HG02870 (cell line): ENCODE measurements at regions not wholly inside any gene's neighbourhood (a gene's known extent, or its start where the extent isn't known, plus 50 kb on each side); places are given as distances from the start of the nearest gene placed in this dataset.

Experiments
- ATAC-seq: cut with Tn5 transposase; IDR thresholded peaks from one replicate; pipeline ENCODE4 v1.9.1; 2021; ENCODE audit warnings: mild to moderate bottlenecking, moderate library complexity; ENCODE audit not compliant: unreplicated experiment

GRCh38 chr20:6265204-6265904 is 142.5 kb upstream of the FERMT1 start:
- no peak for ATAC-seq

- ATAC-seq = no peak
These were observed 130.6 kb upstream of the FERMT1 start for GRCh38 chr20:6253396-6253795.

DNA sequence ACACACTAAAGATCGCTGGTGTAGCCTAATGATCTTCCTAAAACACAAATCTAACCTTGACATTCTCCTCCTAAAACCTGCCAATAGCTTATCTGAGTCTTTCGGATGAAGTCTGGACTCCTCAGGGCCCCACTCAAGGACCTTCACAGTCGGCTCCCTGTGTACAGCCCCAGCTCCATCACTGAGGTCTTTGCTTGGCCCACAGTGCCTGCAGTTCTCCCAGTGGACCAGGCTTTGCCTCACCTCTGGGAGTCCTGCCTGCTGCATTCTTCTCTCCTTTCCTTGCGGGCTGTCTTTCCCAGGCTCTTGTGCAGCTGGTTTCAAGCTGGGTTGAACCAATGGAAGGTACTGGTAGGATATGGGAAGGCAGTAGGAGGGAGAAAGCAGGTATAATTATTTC is 122.6 kb upstream of the FERMT1 start:
- ATAC-seq = no peak

DNA sequence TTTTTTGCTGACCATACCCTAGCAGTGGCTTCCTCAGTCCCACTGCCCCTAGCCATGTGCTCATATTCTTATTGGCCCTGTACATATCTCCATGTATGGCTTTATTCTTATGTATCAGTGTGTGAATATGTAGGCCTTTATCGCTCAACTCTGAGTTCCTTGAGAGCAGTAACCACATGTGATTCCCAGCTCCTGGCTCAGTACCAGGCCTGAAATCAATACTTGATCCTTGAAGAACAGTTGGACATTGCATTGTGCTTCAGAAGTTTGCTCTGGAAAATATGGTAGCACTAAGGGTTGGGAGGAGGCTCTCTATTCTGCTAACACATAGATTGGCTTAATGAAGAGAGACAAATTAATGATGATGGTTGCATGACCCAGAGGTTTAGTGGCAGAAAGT is 118.8 kb upstream of the FERMT1 start:
- ATAC-seq = no peak

- no peak for ATAC-seq
These were observed 117.2 kb upstream of the FERMT1 start for GRCh38 chr20:6240059-6240458.

- ATAC-seq = no peak
These were observed 115.6 kb upstream of the FERMT1 start for GRCh38 chr20:6238421-6238820.

- no peak for ATAC-seq
These were observed 112.7 kb upstream of the FERMT1 start for GRCh38 chr20:6235510-6235909.

DNA sequence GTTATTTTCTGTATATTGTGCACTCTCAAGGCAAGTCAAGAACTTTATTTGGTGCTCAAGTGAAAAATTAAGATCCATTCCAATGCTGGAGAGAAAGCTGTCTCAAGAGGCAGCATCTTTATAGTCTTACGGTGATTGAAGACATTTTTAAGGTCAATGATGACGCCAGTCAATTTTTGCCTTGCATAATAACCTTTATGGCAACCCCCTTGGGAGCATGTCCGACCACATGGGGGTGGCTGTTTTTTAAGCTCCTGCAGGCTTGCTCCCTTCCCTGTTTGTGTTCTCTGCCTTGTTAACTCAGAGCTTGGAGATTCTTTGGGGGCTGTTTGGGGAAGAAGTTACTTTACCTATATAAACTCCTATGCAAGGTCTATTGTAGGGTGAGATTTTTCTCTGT is 109.6 kb upstream of the FERMT1 start:
- no peak for ATAC-seq

GRCh38 chr20:6231556-6231955 is 108.7 kb upstream of the FERMT1 start:
- ATAC-seq = no peak

- ATAC-seq = no peak
These were observed 105.5 kb upstream of the FERMT1 start for GRCh38 chr20:6228302-6228843.

- ATAC-seq = no peak
These were observed 90.5 kb upstream of the FERMT1 start for GRCh38 chr20:6213311-6213710.

DNA sequence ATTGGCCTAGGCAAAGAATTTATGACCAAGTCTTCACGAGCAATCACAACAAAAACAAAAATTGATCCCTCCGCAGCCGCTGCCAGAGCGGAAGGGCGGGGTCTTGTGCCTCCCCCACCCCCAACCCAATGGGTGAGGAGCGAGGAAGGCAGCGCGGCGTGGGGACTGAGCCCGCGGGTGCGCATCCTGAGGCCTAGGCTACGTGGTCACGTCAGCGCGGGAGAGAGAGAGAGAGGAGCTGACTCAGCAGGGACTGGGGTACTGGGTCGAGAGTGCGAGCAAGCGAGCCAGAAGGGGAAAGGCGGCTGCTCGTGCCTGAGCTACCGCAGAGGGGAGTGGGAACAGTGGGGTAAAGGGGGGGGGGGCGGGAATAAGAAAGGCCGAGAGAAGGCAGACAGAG is 90.1 kb upstream of the FERMT1 start:
- no peak for ATAC-seq

GRCh38 chr20:6209093-6209492 is 86.3 kb upstream of the FERMT1 start:
- ATAC-seq = no peak

- ATAC-seq = no peak
These were observed 77.3 kb upstream of the FERMT1 start for GRCh38 chr20:6200092-6200491.

DNA sequence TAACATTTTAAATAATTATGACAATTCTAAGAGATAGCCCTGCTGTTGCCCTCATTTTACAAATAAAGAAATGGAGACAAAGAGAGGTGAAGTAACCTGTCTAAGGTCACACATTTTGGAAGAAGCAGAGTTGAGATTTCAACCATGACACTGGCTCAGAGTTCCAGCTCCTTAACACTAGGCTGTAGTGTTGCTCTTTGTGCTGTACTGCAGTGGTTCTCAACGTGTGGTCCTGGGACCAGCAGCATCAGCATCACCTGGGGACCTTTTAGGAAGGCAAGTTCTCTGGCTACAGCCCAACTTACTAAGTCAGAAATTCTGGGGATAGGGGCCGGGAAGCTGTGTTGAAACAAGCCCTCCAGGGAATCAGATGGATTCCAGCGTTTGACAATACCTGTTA is 62.4 kb upstream of the FERMT1 start:
- ATAC-seq = no peak

DNA sequence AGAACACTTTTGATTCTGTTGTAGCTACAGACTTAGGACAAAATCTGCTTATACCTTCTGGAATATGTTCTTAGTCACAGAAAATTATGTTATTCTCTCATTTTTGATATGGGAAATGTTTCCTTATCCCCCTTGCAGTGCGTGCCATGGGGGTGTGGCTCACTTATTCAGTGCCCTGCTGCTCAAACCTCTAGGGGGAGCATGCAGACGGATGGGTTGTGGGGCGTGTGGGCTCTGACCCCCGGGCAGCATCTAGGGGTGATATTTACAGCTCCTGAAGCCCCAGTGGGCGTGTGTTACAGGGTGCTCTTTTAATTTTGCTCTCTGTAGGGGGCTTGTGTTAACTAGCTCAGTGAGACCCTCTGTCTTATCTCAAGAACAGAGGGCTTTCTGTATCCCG is 61.3 kb upstream of the FERMT1 start:
- no peak for ATAC-seq

- no peak for ATAC-seq
These were observed 57.7 kb upstream of the FERMT1 start for GRCh38 chr20:6180531-6180930.

GRCh38 chr20:6178537-6178936 is 55.7 kb upstream of the FERMT1 start:
- no peak for ATAC-seq

DNA sequence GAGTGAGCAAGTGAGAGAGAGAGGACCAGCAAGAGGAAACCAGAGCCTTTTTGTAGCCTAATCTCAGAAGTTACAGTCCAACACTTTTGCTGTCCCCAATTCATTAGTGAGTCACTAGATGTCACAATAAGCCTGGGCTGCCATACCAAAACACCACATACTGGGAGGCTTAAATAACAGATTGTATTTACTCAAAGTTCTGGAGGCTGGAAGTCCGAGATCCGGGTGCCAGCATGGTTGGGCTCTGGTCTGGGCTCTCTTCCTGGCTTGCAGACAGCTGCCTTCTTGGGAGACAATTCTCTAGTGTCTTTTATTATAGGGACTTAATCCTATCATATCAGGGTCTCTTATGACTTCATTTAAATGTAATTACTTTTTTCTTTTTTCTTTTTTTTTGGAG is 50.7 kb upstream of the FERMT1 start:
- no peak for ATAC-seq
